ENCODE measurements at regions not wholly inside any gene's neighbourhood (a gene's known extent, or its start where the extent isn't known, plus 50 kb on each side); places are given as distances from the start of the nearest gene placed in this dataset.
"Not testable (repeated sequence)": the region's sequence is repeated elsewhere in the genome, so short reads cannot be mapped to it uniquely, and the experiment has no call there.

DNA sequence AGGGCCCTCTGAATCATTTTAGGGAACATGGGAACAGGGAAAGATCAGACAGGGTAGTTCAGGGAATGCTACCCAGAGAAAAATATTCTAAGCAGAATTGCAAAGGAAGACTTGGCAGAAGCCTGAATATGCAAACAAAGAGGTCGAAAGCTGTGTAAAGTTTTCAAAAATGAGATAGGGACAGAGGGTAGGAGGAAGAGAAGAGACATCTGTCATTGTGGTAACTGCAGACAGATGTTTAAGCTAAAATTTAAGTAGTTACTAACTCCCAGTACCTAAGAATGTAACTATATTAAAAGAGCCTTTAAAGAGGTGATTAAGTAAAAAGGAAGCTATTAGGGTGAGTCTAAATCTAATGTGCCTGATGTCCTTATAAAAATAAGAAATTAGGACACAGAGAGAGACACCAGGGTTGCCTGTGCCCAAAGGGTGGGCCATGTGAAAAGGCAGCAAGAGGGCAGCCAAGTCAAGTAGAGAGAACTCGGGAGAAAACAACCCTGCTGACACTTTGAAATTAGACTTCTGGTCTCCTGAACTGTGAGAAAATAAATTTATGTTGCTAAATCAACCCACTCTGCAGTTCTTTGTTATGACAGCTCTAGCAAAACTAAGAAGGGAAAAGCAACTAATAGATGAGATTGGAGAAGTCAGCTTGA, 1647.4 kb upstream of the C9orf72 start:
- DNase-seq (ENCODE audit: low spot score) = no peak

DNA sequence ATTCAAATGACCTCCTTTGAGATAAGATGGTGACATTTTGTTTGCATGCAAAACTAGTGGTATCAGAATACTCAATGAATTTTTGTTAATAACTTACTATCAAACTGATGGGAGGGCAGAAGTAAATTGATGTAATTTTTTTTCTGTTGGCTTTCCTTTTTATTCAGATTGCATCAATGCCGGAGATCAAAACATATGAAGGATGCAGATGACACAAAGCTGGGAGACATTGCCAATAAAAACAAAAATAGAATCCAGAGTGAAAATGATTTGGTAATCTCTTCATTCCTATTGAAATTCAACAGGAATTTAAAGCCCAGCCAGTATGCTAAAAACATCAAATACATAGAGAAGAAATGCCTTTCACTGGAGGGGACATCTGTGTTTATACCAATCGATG, 1655.3 kb upstream of the C9orf72 start:
- DNase-seq (ENCODE audit: low spot score) = no peak

DNA sequence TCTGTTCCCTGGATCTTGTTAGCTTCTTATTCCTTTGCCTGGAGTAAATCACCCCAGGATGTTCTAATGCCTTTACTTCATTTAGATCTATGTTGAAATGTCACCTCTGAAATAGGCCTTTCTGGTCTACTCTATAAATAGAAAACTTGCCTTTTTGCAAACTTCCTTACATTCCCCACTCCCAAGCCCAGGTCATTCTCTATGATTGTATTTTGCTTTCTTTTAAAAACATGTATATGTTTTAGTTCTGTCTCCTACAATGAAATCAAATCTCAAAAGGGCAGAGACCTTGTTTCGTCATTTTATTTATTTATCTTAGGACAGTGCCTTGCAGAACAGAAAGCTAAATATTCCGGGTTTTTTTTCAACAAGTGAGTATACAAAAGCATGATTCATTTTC, 1657.7 kb upstream of the C9orf72 start:
- DNase-seq (ENCODE audit: low spot score) = no peak

DNA sequence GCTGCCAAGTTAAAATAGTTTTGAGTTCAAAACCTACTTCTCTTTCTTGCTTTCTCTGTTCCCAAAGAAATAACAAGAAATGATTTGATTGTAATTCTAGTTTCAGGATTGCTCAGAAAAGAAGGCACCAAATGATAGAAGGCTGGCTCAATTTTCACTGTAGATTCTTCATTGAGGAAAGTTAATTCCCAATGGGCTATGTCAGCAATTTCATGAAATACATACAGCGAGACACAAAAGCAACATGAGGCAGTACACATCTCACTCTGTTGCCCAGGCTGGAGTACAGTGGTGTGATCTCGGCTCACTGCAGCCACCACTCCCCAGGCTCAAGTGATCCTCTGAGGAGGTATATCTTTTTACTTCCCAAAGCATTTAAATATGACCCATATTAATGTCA, 1659.9 kb upstream of the C9orf72 start:
- DNase-seq (ENCODE audit: low spot score) = no peak

DNA sequence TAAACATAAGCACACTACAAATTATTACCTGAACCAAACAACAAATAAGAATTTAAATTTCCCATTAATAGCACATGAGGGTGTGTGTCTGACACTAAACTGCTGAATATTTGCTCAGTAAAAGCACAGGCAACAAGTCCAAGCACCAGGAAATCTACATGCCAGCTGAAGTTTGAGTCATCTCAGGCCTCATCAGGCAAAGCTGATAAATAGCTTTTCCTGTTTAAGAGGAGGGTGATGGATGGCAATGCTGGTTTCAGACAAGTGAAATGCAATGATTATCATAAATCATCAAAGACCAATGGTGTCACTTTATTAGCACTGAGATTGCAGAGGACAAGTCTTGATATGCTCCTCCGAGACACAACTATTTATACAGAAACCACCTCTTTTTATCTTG, 1668.0 kb upstream of the C9orf72 start:
- DNase-seq (ENCODE audit: low spot score) = no peak

DNA sequence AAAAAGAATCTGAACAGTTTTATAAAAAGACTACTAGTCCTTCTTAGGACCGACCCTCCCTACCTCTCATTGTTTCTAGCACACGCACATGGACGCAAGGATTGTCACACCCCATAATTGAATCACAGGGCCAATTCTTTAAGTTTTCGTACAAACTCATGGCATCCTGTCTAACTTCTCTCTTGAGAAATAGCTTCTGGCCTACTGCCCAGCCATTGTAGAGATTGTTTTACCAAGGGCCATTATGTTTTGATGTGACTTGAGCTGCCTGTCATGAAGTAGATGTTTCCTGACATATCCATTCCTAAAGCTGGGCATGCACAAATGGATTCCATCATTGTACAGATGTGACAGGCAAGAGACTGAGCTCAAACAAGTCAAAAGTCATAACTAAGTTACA, 1672.1 kb upstream of the C9orf72 start:
- no peak for DNase-seq (ENCODE audit: low spot score)

DNA sequence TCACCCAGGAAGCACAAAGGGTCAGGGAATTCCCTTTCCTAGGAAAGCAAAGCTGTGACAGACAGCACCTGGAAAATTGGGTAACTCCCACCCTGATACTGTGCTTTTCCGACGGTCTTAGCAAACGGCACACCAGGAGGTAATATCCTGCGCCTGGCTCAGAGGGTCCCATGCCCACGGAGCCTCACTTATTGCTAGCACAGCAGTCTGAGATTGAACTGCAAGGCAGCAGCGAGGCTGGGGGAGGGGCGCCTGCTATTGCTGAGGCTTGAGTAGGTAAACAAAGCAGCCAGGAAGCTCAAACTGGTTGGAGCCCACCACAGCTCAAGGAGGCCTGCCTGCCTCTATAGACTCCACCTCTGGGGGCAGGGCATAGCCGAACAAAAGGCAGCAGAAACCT, 1697.1 kb upstream of the C9orf72 start:
- DNase-seq (ENCODE audit: low spot score) = not testable (repeated sequence)

DNA sequence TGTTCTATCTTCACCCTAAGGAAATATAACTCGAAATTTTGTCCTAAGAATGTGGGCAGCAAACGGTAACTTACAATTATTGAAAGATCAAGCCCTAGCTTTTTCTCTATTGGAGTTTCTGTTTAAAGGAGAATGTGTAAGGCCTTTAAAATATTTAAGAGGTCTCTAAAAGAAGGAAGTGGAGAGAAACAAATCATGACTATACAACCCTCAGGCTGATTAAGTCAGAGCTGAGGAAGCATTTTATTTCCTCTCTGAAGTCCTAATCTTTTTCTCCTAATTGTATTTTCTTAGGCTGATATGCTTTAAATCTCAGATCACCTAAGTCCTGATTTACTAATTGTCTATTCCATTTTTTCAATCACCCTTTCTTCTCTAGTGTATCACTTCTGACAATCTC, 1708.8 kb upstream of the C9orf72 start:
- no peak for DNase-seq (ENCODE audit: low spot score)

DNA sequence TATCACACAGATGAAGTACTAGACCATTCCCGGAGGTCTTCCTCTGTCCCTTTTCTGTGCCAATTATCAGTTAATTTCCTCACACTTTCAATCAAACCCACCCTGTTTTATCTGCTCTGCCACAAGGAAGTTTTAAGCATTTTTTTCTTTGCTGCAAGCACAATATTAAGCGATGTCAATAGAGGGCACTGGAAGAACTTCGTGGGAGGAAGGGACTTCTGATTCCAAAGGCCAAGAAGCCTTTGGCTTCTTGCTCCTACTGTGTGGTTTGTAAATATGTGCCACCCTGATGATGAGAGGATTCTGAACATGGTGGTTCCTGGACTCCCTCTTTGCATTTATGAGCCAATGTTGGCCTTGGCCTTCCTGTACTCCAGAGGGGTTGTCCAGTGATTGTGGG, 1712.5 kb upstream of the C9orf72 start:
- DNase-seq (ENCODE audit: low spot score) = no peak

DNA sequence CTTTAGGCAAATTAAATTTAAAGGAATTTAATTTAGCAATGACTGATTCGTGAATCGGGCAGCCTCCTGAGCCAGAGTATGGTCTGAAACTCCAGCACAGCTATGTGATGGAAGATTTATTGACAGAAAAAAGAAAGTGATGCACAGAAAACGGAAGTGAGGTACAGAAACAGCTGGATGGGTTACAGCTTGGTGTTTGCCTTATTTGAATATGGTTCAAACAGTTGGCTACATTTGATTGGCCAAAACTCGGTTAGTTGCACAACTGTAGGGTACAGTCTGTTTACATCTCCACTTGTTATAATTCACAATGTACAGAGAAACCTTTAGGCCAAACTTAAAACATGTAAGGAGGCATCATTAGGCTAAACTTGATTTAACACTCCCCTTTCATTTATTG, 1716.1 kb upstream of the C9orf72 start:
- no peak for DNase-seq (ENCODE audit: low spot score)

DNA sequence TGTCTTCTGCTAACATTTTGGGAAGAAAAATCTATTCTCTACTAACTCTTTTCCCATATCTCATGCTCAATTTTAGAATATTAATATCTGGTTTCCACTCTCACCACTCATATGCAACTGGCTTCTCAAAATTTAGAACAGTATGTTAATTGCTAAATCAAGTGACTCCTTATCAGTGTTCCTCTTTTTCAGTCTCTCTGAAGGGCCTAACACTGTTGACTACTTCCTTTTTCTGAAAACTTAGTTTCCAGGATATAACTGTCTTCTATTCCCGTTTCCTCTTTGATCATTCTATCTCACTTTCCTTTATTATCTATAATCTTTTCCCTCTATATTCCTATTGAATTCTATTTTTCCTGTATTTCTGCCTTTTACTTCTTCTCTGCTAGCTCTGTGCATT, 1717.2 kb upstream of the C9orf72 start:
- DNase-seq (ENCODE audit: low spot score) = no peak

DNA sequence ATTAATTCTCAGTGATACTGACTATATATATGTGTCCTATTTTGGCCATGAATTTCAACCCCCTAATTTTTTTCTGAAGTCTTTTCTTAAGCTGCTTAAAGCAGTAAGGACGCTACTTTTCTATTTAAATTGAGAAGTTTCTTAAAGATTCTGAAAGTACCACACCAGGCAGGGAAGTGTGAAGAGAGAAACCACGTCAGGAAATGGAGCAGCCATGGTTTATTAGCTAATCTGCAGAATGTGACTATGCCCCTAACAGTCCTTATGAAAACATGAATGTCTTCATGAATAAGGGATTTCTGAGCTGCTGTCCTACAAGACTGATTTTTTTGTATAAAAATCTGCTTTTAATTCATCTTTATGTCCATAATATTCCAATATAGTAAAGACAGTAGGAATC, 1724.3 kb upstream of the C9orf72 start:
- DNase-seq (ENCODE audit: low spot score) = no peak

DNA sequence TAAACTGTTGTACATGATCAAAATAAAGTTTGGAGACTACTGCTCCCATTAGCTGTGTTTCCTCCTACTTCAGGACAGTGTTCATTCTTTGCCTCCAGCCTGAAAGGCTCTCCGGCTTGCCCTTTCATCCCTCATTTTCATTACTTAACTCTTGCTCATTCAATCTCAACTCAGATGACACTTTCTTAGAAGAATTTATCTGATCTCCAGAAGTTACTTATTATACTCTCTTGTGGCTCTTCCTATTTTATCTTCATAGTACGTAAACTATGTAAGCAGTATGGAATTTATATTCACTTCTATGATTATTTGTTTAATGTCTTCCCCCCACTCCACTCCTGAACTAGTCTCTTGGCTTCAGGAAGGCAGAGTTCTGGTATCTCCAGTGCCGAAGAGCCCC, 1737.9 kb upstream of the C9orf72 start:
- DNase-seq (ENCODE audit: low spot score) = no peak

DNA sequence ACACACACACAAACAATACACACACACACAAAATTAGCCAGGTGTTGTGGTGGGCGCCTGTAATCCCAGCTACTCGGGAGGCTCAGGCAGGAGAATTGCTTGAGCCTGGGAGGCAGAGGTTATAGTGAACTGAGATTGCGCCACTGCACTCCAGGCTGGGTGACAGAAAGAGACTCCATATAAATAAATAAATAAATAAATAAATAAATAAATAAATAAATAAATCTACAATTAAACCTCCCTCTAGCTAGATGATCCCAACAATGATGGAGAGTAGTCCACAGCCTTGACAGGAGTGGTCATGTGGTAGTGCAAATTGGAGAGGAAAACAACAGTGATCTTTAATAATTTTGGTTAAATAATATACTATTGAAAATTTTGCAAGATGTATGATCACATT, 1739.0 kb upstream of the C9orf72 start:
- DNase-seq (ENCODE audit: low spot score) = no peak

DNA sequence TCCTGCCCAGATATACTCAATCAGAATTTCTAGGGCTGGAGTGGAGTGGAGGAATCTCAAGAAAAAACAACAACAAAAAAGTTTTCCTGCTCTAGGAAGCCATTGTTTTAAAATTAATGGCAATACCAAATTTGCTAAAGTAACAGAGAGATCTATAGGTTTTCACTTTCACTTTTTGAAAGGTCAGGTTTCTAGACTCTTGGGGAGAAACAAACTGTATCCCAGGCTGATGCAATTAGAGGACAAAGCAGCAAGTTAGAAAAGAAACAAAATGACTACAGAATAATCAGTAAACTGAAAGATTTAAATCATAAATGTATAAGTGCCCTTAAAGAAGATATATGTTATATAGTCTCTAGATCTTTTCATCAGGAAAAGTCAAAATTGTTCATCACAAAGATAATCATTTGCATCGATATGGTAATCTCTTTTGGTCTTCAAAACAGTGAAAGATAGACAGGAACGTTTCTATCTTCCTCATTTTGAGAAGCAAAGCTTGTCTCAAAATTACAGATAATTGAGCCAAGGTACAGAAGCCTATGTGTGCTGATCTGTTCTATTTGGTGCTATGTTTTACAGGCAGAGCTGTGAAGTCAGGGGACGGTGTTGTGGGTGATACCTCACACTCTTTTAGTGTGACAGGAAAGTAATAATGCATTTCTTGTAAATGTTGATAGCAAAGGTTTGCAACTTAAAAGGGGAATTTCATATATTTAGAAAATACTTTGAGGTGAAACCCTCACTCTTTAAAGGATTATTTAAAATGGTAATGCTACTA, 1746.6 kb upstream of the C9orf72 start:
- no peak for DNase-seq (ENCODE audit: low spot score)

DNA sequence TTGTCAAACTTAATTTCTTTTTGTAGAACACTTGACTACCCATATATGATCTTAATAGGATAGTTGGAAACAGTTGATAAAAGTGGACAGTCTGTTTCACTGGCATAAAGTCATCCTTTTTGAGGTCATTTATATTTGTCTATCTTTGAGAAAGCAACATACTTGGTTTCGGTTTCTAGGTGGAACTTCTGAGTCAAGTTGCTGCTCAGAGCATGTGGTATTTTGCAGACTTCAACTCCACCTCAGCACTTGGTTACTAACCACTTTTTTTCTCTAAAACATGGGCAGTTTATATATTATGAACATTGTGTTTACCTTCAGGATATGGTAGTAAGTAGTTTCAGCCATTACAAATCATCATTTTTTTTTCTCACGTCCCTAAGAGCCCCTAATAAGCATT, 1749.0 kb upstream of the C9orf72 start:
- DNase-seq (ENCODE audit: low spot score) = no peak

DNA sequence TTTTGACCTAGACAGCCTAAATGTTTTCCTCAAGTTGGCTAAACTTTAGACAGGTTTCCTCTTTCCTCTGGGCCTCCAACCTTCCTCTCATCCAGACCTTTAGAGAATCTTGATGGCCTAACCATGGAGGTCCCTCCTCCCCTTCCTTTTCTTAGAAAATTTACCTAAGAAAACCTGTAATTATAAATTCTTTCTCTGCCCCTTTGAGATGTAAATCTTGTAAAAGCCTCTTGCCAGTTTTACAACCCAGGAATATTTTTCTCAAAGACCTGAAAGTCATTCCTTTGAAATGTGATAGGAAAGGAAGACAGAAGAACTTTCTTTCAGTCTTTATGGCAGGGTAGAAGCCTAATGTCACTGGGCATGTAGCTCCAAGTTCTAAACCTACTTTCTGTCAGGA, 1752.6 kb upstream of the C9orf72 start:
- DNase-seq (ENCODE audit: low spot score) = no peak

DNA sequence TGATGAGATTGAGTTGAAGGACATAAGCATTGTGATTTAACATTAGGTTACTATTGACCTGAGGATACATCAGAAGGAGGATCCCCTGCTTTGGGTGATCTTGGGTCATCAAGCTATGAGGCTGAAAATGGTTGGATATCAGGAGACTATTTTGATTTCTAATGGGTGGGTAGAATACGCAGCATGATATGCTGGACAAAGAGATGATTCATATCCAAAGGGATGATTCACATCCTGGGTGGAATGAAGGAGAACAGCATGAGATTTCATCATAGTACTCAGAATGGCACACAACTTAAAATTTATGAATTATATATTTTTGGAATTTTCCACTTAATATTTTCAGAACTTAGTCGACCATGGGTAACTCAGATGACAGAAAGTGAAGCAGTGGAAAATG, 1759.5 kb upstream of the C9orf72 start:
- DNase-seq (ENCODE audit: low spot score) = no peak

DNA sequence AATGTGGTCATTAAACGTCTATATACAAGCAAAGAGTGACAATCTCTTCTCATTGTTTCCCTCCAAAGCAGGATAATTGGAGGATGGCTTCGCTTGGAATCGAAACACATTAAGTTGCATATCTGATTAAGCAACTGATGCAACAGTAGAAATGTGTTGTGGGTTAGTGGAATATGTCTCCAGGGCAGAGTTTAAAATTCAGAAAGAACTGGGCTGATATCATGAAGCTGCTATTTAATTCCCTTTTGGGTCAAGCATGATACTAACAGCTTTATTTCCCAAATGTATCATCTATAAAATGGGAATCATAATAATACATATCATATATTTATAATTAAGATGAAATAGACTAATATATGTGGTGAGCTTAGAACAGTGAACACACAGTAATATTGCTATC, 1763.0 kb upstream of the C9orf72 start:
- no peak for DNase-seq (ENCODE audit: low spot score)

DNA sequence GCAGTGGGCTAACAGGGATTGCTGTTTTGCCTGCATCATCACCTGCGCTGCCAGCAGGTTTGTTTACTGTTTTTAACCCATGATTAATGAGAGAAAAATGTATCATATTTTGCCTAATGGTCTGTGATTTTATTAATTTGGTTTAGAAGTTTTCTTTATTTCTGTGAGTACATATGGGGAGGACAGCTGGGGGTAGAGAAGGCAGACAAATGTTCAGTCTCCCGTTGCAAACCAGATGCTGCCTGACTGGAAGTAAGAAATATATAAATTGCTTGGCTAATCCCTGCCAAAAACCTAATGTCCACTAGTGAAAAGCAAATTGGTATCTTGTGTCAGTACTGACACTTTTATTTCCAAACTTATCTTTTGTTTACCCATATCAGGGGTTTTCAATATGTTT, 1766.1 kb upstream of the C9orf72 start:
- DNase-seq (ENCODE audit: low spot score) = no peak

DNA sequence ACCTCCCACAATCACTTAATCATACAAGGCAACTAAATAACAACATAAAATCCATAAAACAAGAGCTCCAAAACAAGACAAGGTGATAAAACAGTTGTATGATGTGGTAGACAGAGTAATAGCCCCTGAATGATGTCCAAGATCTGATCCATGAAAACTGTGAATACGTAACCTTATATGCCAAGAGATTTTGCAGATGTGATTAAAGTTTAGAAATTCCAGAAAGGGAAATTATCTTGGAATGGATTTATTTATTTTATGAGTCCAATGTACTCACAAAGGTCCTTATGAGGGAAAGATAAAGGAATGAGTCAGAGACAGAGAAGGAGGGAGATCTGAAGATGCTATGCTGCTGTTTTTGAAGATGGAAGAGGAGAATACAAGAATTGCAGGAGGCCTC, 1775.7 kb upstream of the C9orf72 start:
- DNase-seq (ENCODE audit: low spot score) = no peak

DNA sequence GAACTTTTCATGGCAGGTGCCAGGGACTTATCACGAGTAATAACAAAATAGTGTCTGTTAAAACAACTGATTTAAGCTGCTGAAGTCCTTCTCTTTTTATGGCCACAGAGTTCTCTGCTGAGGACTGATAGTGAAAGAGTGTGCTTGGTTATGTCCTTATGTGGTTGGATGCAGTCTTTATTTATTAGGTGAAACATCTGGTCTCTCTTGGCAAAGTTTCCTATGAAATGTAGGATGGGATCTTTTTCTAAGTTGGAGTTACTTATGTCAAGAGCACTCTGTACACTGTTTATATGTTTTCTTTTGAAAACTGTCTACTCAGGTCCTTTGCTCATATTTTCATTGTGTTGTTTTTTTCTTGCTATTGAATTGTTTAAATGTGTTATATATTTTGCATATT, 1816.1 kb upstream of the C9orf72 start:
- DNase-seq (ENCODE audit: low spot score) = no peak

DNA sequence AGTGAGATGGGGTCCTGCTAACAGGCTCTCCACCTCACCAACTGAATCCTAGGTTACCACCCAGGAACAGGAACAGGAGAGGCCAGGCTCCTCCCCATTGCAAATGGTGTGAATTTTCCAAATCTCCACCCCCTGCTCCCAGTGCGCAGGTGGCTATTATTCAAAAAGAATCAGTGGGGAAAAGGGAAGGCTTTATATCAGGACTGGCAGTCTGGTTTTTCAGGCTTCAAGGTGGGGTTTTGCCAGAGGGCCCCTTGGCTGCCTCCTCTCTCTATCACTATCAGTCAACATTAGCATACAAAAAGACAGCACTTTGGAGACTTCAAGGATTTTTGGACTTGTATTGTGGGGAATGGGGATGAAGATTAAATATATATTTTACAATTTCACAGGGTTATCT, 1817.6 kb upstream of the C9orf72 start:
- DNase-seq (ENCODE audit: low spot score) = no peak

DNA sequence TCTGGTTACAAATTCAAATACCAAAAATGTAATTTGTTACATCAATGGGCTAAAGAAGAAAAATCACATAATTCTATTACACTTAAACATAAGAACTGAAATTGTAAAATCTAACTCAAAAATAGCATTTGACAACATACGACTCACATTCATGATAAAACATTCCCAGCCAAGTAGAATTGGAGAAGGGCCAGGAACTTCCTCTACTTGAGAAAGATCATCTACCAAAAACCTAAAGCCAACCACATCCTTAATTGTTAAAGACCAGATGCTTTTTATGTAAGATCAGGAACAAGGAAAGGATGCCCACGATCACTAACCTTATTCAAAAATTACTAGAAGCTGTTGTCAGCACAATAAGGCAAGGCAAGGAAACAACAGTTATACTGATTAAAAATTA, 1819.8 kb upstream of the C9orf72 start:
- no peak for DNase-seq (ENCODE audit: low spot score)

Data from HuH-7.5 (cell line).